Parathyroid adenoma (tissue), 2 donors: ENCODE measurements at regions not wholly inside any gene's neighbourhood (a gene's known extent, or its start where the extent isn't known, plus 50 kb on each side); places are given as distances from the start of the nearest gene placed in this dataset.

Source experiments
- H2AFZ ChIP-seq: fragments of 300-600 bp; sonication (generic); one replicate; pipeline ENCODE4 v1.7.0; 2017; ENCODE audit warnings: antibody characterized with exemption, mild to moderate bottlenecking
- H3K27ac ChIP-seq: fragments of 300-600 bp; sonication (generic); one replicate; pipeline ENCODE4 v1.7.0; 2017
- H3K27me3 ChIP-seq: fragments of 300-600 bp; sonication (generic); one replicate; pipeline ENCODE4 v1.7.0; 2017; ENCODE audit warnings: low read length; ENCODE audit not compliant: control insufficient read depth, insufficient read depth
- H3K36me3 ChIP-seq: fragments of 300-600 bp; sonication (generic); one replicate; pipeline ENCODE4 v1.7.0; 2017; ENCODE audit warnings: low read length; ENCODE audit not compliant: control insufficient read depth, insufficient read depth
- H3K4me1 ChIP-seq: fragments of 300-600 bp; sonication (generic); one replicate; pipeline ENCODE4 v1.7.0; 2017; ENCODE audit warnings: control low read depth
- H3K4me2 ChIP-seq: fragments of 300-600 bp; sonication (generic); one replicate; pipeline ENCODE4 v1.7.0; 2017; ENCODE audit warnings: low read length
- H3K4me3 ChIP-seq: fragments of 300-600 bp; sonication (generic); one replicate; pipeline ENCODE4 v1.7.0; 2017; ENCODE audit warnings: low read depth, low read length
- H3K79me2 ChIP-seq: fragments of 300-600 bp; sonication (generic); one replicate; pipeline ENCODE4 v1.7.0; 2017; ENCODE audit warnings: control low read depth
- H3K9ac ChIP-seq: fragments of 300-600 bp; sonication (generic); one replicate; pipeline ENCODE4 v1.7.0; 2017; ENCODE audit warnings: mild to moderate bottlenecking
- H3K9me3 ChIP-seq: fragments of 300-600 bp; sonication (generic); one replicate; pipeline ENCODE4 v1.7.0; 2017; ENCODE audit warnings: low read length; ENCODE audit not compliant: control insufficient read depth
- CTCF ChIP-seq: fragments of 300-600 bp; sonication (generic); IDR thresholded peaks from one replicate; pipeline ENCODE4 v1.7.0; 2017; ENCODE audit warnings: antibody characterized with exemption, mild to moderate bottlenecking
- donor health status: primary hyperparathyroidism.

DNA sequence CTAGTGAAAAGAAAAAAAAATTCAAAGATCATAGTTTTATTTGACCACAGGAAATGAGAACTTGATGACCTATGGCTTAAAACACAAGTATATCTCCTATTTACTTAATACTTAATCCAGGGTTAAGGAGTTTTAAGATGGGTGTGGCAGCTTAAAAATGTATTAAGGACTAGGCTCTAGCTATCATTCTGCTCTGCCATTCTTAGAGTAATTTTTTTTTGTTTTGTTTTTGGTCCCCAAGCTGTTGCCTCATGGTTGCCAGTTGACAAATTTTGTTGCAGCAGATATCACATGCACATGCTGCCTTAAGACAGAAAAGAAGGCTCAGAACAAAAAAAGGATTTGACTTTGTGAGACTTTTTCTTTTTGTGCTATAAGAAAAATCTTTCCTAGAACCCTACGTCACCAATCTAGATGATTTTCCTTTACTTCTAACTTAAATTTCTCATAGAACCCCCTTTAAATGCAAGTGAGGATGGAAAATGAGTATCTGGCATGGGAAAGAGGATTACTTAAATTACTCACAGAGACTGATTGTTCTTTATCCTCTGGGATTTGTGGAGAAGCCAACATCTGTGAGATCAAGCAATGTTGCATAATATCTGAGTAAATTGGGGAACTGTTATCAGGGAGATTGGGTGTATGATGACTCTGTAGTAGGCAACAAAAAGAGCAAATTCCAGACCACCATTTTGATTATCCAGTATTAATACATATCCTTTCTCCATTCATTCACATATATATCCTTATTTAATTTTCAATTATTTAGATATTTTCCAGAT lies 364.7 kb upstream of the CD180 start:
- H3K79me2 ChIP-seq, result no peaks in the 10 kb centered on the region
- no peaks in the 10 kb centered on the region for H3K9me3 ChIP-seq
- no peaks in the 10 kb centered on the region for H3K27me3 ChIP-seq
- TF ChIP-seq CTCF, result no peak
- H3K4me3 ChIP-seq, result no peak overlapping the region
- H3K4me2 ChIP-seq, result no peak overlapping the region
- H3K36me3 ChIP-seq, result no peaks in the 10 kb centered on the region
- H3K9ac ChIP-seq, result no peak overlapping the region
- no peak overlapping the region for H3K27ac ChIP-seq
- H3K4me1 ChIP-seq, result peaks cover 6% of the 10 kb centered on the region
- no peak overlapping the region for H2AFZ ChIP-seq

DNA sequence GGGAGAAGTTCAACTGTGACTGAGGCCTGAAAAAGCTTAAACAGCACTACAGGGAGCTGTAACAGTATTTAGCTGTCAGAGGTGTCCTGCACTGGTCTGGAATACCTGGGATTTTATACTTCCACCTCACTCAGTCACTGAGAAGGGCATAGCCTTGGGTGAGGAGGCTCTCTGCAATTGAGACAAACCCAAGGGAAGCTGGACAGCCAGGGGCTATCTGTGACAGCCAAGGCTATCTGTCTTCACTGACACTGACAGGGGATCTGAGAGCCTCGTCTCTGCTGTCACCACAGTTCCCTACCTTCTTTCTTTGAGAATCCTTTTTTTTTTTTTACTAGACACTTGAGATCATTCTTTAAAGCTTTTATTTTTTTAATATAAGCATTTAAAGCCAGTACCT lies 356.2 kb upstream of the CD180 start:
- Histone ChIP-seq H3K4me2 (no peak overlapping the region), H3K4me1 (peaks cover 28% of the 10 kb centered on the region), H3K9ac (no peak overlapping the region), H3K4me3 (no peak overlapping the region), H2AFZ (peak overlapping the region; percentile 76), H3K27me3 (no peaks in the 10 kb centered on the region), H3K9me3 (no peaks in the 10 kb centered on the region), H3K27ac (peak overlapping the region; percentile 40), H3K79me2 (peaks cover 2% of the 10 kb centered on the region), H3K36me3 (no peaks in the 10 kb centered on the region)
- TF ChIP-seq CTCF, result no peak

DNA sequence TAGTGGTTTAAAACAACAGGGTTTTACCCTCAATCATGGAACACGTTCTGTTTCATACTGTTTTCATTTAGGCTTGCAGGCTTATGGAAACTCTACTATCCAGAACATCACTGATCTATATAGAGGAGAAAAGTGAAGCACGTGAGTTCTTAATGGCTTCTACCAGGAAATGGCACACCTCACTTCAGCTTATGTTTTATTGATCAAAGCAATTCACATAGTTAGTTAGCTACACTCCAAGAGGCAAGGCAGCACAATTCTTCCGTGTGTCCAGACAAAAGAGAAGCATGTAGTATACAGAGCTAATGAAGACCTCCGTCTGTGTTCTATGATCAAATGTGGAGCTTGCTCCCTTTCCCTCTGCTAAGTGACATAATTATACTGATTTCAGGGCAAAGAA lies 353.3 kb upstream of the CD180 start:
- Histone ChIP-seq H2AFZ (peak overlapping the region; percentile 13), H3K9me3 (no peaks in the 10 kb centered on the region), H3K4me1 (peaks cover 33% of the 10 kb centered on the region), H3K79me2 (peaks cover 2% of the 10 kb centered on the region), H3K27ac (no peak overlapping the region), H3K36me3 (no peaks in the 10 kb centered on the region), H3K4me3 (no peak overlapping the region), H3K27me3 (no peaks in the 10 kb centered on the region), H3K4me2 (no peak overlapping the region), H3K9ac (no peak overlapping the region)
- TF ChIP-seq CTCF, result no peak

GRCh38 chr5:67549296-67549618 lies 352.7 kb upstream of the CD180 start:
- Histone ChIP-seq H3K79me2 (no peaks in the 10 kb centered on the region), H3K36me3 (no peaks in the 10 kb centered on the region), H3K4me2 (peak overlapping the region; percentile 9), H3K4me1 (peaks cover 33% of the 10 kb centered on the region), H2AFZ (peak overlapping the region; percentile 26), H3K27me3 (no peaks in the 10 kb centered on the region), H3K9me3 (no peaks in the 10 kb centered on the region), H3K9ac (no peak overlapping the region), H3K27ac (peak overlapping the region; percentile 76), H3K4me3 (no peak overlapping the region)
- no peak for TF ChIP-seq CTCF
